NB4 (cell line): ENCODE measurements at regions not wholly inside any gene's neighbourhood (a gene's known extent, or its start where the extent isn't known, plus 50 kb on each side); places are given as distances from the start of the nearest gene placed in this dataset.
"Not testable (repeated sequence)": the region's sequence is repeated elsewhere in the genome, so short reads cannot be mapped to it uniquely, and the experiment has no call there.

Experiments
- DNase-seq: peaks from one replicate; pipeline ENCODE4 v3.0.0; 2010; ENCODE audit warnings: low read depth
- H3K4me3 ChIP-seq: one replicate; pipeline ENCODE4 v1.5.1; 2011; ENCODE audit warnings: mild to moderate bottlenecking, low read depth, low read length, moderate library complexity
- CTCF ChIP-seq: IDR thresholded peaks from one replicate; pipeline ENCODE4 v1.5.1; 2012; ENCODE audit warnings: low read depth, low read length
- MAX ChIP-seq: IDR thresholded peaks from 2 replicates; pipeline ENCODE4 v1.6.1; 2011; ENCODE audit warnings: low read depth, low read length
- MYC ChIP-seq: IDR thresholded peaks from 2 replicates; pipeline ENCODE4 v1.6.1; 2011; ENCODE audit warnings: low read depth, low read length
- POLR2A ChIP-seq: IDR thresholded peaks from 2 replicates; pipeline ENCODE4 v1.6.1; 2011; ENCODE audit warnings: mild to moderate bottlenecking; ENCODE audit not compliant: insufficient read length; ENCODE audit errors: extremely low read depth

GRCh38 chr1:198959032-198959431 lies 320.2 kb downstream of the PTPRC start:
- no peak overlapping the region for H3K4me3 ChIP-seq

GRCh38 chr1:198959676-198960075 lies 320.8 kb downstream of the PTPRC start:
- no peak for TF ChIP-seq MAX
- TF ChIP-seq CTCF: no peak
- no peak for TF ChIP-seq MYC
- TF ChIP-seq POLR2A: no peak
- no peak overlapping the region for H3K4me3 ChIP-seq
- no peak for DNase-seq

More at GRCh38 chr1:198959032-198959431, 320.2 kb downstream of the PTPRC start:
- TF ChIP-seq CTCF: no peak
- TF ChIP-seq MAX: no peak
- no peak for TF ChIP-seq MYC
- TF ChIP-seq POLR2A: no peak
- no peak for DNase-seq

- H3K4me3 ChIP-seq, DNase-seq: not testable (repeated sequence)
Observed at GRCh38 chr1:198963796-198964195, 325.0 kb downstream of the PTPRC start.

- H3K4me3 ChIP-seq: no peak overlapping the region
- TF ChIP-seq MYC (no peak), POLR2A (no peak), CTCF (no peak), MAX (no peak)
- no peak for DNase-seq
Observed at GRCh38 chr1:198966519-198966918, 327.7 kb downstream of the PTPRC start.

GRCh38 chr1:198967566-198967965 lies 328.7 kb downstream of the PTPRC start:
- TF ChIP-seq POLR2A (no peak), CTCF (no peak), MYC (no peak), MAX (no peak)
- no peak for DNase-seq
- H3K4me3 ChIP-seq: no peak overlapping the region

GRCh38 chr1:198968866-198969265 lies 330.0 kb downstream of the PTPRC start:
- no peak overlapping the region for H3K4me3 ChIP-seq
- DNase-seq: no peak
- TF ChIP-seq CTCF: no peak
- no peak for TF ChIP-seq POLR2A
- TF ChIP-seq MAX: no peak
- TF ChIP-seq MYC: no peak
